LHCN-M2 (cell line): ENCODE measurements at regions not wholly inside any gene's neighbourhood (a gene's known extent, or its start where the extent isn't known, plus 50 kb on each side); places are given as distances from the start of the nearest gene placed in this dataset.

Experiments
- DNase-seq: peaks from one replicate; pipeline ENCODE4 v3.0.0-alpha.2; 2012; ENCODE audit warnings: low read depth

DNA sequence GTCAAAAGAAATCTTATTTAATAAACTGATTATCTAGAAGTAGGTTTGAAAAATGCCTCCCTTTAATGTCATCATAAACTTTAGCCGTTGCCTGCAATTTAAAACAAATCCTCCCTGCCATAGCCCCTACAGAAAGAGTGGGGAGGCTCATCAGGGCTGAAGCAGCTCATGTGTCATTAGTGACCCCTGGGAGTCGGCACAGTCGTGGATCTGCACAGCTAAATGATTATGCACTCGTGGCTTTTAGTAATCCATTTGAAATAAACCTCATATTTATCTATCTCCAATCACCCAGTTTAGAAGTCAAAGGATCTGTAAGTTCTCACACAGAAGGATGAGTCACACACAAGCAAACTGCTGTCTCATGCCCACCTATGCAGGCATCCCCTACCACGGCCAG, 277.3 kb downstream of the SS18 start:
- DNase-seq = no peak

DNA sequence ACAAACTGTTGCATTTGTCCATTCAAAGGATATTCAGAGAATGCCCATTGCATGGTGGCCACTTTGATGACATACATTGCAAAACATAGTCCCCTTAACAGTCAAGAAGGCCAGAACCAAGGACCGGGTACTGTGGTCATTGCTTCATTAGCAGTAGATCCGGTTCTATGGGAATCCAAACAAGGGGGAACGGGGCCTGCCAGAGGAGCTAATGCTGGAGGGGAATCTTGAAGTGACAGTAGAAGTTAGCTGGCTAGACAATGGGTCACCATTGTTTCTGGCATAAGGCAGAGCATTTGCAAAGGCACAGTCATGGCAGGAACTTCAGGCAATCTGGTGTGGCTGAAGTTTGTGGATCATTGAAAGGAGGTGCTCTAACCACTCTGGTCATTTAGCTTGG, 279.7 kb downstream of the SS18 start:
- DNase-seq = no peak

- no peak for DNase-seq
Measured at GRCh38 chr18:25805939-25806338, 284.5 kb downstream of the SS18 start.

- DNase-seq = peak; percentile 85
Measured at GRCh38 chr18:25805323-25805722, 285.1 kb downstream of the SS18 start.

GRCh38 chr18:25799231-25799630, 291.2 kb downstream of the SS18 start:
- DNase-seq = no peak

DNA sequence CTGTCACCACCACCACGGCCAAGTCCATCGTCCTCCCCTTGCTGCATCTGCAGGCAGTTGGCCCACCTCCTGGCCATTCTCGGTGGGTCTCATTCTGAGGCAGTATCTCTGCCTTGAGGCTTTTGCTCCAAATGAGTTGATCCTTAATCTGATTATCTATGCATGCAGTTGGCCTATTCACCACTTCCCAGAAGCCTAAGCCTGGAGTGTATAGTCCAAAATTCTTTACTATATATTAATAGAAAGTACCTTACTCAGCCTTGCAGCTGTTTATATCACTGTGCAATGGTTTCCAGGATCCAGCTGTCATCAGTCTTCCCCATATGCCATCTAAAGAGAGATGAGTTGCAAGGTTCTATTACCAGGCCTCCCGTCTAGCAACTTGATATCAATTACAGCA, 292.4 kb downstream of the SS18 start:
- peak; percentile 84 for DNase-seq

- no peak for DNase-seq
Measured at GRCh38 chr18:25795213-25795612, 295.2 kb downstream of the SS18 start.

GRCh38 chr18:25787276-25787675, 303.1 kb downstream of the SS18 start:
- peak; percentile 38 for DNase-seq

- peak; percentile 97 for DNase-seq
Measured at GRCh38 chr18:25786758-25787157, 303.7 kb downstream of the SS18 start.

- DNase-seq = no peak
Measured at GRCh38 chr18:25780105-25780504, 310.3 kb downstream of the SS18 start.

- DNase-seq = no peak
Measured at GRCh38 chr18:25771796-25772195, 318.6 kb downstream of the SS18 start.

DNA sequence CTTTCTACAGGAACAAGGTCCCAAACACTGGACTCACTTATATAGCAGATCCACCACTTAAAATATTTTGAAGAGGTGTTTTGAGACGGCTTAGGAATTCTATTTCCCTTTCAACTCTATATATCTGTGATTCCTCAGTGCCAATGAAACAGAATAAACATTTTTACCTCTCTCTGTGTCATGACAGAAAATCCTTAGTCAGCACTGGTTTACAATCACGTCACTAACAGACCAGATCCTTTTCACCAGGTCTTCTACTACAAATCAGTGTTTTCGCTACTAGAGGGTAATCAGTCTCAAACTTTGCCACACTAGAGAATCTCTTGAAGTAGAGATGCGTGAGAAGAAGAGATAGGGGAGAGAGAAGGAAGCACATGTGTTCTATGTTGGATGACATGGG, 325.6 kb downstream of the SS18 start:
- no peak for DNase-seq

DNA sequence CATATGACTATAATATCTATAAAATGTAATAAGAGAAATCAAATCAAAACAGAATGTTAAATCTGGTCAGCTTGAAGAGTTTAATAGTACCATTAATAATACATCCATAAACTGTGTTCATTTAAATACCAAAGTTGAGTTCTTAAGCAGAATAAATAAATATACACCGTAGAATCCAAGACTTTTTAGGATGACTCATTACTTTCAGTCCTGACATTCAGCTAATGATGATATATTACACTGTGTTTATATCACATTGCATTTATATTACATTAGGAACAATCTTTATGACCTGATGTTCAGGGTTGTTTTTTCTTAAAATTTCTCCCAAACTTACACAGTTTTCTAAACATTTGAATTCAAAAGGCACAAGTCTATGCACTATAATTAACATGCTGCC, 331.3 kb downstream of the SS18 start:
- DNase-seq = no peak

- no peak for DNase-seq
Measured at GRCh38 chr18:25743646-25744151, 346.7 kb downstream of the SS18 start.

- no peak for DNase-seq
Measured at GRCh38 chr18:25739376-25739775, 351.0 kb downstream of the SS18 start.

- peak; percentile 98 for DNase-seq
Measured at GRCh38 chr18:25737710-25738311, 352.6 kb downstream of the SS18 start.

DNA sequence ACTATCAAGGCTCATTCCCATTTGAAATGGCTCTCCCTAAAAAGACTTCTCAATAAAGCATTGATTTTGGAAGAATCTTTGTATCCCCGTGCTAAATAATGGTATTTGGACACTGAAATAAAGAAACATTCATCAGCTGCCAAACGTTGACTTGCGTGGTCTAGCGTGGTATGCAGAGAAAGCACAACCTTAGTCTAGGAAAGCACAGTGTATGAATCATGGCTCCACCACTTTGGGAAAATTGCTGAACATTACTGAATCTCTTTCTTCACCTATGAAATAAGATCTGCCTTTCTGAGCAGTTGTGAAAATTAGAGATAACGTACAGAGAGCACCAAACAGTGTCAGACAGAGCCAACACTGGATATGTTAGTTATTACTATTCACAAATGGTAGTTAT, 353.9 kb downstream of the SS18 start:
- peak; percentile 57 for DNase-seq

DNA sequence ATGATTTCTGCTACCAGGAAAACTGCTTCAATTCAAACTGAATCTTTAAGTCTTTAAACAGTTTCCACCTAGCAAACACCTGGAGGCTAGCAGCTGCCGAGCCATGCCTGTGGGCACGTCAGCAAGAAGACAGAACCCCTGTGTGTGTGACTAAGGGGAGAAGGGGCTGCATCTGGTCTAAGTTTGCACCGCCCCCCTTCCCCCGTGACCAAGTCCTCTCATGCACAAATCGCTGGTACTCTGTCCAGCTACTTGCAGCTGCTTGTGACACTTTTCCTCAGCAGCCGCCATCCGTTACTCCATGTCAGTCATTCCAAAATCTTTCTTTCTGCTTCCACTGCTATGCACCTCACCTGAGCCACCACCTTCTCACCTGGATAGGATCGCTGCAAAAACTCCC, 355.0 kb downstream of the SS18 start:
- DNase-seq = no peak

DNA sequence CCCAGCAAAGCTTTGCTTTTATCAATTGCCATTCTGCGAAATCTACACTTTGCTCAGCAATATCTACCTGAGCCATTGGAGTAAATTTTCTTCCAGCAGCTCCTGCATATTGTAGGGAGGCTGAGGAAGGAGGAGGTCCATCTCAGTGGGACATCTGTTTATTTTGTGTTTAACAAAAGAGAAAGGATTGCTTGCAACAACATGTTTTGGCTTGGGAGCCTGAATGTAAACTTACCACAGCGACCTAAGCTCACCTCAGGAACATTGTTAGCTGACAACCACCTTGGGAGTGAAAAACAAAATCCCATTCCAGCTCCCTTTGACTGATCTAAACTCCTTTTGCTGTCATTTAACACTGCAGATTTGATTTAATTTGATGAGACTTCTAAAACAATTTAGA, 356.1 kb downstream of the SS18 start:
- no peak for DNase-seq

DNA sequence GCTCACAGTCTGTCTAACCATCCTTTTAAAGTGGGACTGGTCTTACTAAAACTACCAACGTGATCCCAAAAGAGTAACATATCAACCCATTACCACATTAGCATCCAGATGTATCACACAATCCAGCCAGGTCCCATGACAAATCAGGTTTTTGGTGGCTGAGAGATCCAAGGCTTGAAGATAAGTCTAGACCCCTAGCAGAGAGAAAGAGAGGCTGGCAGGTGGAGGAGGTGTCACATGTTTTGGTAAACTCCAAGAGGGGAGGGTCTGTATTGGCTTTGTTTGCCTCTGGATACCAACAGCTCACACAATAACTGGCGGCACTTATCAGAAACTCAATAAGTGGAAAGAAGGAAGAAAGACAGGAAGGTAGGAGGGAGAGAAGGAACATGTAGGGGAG, 357.6 kb downstream of the SS18 start:
- DNase-seq = no peak

DNA sequence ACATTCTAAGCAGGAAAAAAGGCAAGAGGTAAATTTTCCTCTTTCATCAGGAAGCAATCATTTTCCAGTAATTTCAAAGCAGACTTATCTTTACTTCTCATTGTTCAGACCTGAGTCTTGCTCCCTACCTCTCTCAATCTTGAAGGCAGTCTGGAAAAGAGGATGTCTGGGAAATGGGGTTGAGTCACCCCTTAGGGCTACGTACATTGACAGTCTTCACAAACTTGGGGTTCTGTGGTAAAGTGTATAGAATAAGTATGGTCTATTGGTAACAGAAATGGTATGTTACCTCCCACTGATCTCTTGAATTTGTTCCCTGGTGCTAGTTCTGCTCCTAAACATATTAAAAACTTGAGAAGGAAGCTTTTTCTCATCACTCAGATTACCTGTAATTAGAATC, 361.3 kb downstream of the SS18 start:
- no peak for DNase-seq

- peak; percentile 37 for DNase-seq
Measured at GRCh38 chr18:25727281-25727985, 363.0 kb downstream of the SS18 start.

DNA sequence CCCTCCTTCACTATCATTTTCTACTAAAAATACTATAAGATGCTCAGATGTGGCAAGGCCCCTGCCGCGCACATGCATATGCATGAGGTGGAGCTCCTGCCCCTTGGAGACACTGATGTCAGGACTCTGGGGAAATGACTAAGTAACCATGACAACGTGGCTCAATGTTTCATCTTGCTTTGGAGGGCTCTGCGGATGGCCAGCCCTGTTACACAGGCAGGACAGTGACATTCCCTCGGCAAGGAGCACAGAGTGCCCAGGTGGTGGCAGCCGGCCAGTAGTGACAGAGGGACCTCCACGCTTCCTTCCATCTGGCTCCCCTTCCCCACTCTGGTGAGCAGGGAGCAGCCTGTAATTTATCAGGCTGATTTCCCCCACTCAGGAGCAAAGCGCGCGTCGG, 364.1 kb downstream of the SS18 start:
- DNase-seq = peak; percentile 73
